HG03432 (cell line): ENCODE measurements at regions not wholly inside any gene's neighbourhood (a gene's known extent, or its start where the extent isn't known, plus 50 kb on each side); places are given as distances from the start of the nearest gene placed in this dataset.

Experiments
- ATAC-seq: cut with Tn5 transposase; IDR thresholded peaks from one replicate; pipeline ENCODE4 v1.9.1; 2021; ENCODE audit warnings: mild to moderate bottlenecking, moderate library complexity; ENCODE audit not compliant: unreplicated experiment

- no peak for ATAC-seq
These were observed 135.3 kb downstream of the PAPOLA start for GRCh38 chr14:96637521-96637920.

- ATAC-seq = no peak
These were observed 136.1 kb downstream of the PAPOLA start for GRCh38 chr14:96638041-96638855.

GRCh38 chr14:96639550-96639949 lies 137.4 kb downstream of the PAPOLA start:
- no peak for ATAC-seq

GRCh38 chr14:96648506-96649326 lies 146.5 kb downstream of the PAPOLA start:
- ATAC-seq = no peak

GRCh38 chr14:96649327-96649601 lies 147.1 kb downstream of the PAPOLA start:
- ATAC-seq = no peak

GRCh38 chr14:96653597-96653996 lies 143.6 kb upstream of the VRK1 start:
- ATAC-seq = no peak

- ATAC-seq = no peak
These were observed 138.6 kb upstream of the VRK1 start for GRCh38 chr14:96658611-96659010.

GRCh38 chr14:96660123-96660522 lies 137.1 kb upstream of the VRK1 start:
- ATAC-seq = no peak

GRCh38 chr14:96660667-96661066 lies 136.5 kb upstream of the VRK1 start:
- ATAC-seq = no peak

- ATAC-seq = no peak
These were observed 135.8 kb upstream of the VRK1 start for GRCh38 chr14:96661244-96661969.

GRCh38 chr14:96662116-96662970 lies 134.8 kb upstream of the VRK1 start:
- ATAC-seq = no peak

- ATAC-seq = no peak
These were observed 134.1 kb upstream of the VRK1 start for GRCh38 chr14:96663076-96663475.

- no peak for ATAC-seq
These were observed 133.6 kb upstream of the VRK1 start for GRCh38 chr14:96663491-96664067.

GRCh38 chr14:96666088-96666487 lies 131.1 kb upstream of the VRK1 start:
- no peak for ATAC-seq

- no peak for ATAC-seq
These were observed 126.8 kb upstream of the VRK1 start for GRCh38 chr14:96670391-96670790.

GRCh38 chr14:96671218-96671617 lies 126.0 kb upstream of the VRK1 start:
- ATAC-seq = no peak

GRCh38 chr14:96673706-96674105 lies 123.5 kb upstream of the VRK1 start:
- ATAC-seq = no peak

- no peak for ATAC-seq
These were observed 123.1 kb upstream of the VRK1 start for GRCh38 chr14:96674121-96674520.

- no peak for ATAC-seq
These were observed 121.0 kb upstream of the VRK1 start for GRCh38 chr14:96676166-96676565.

- no peak for ATAC-seq
These were observed 115.4 kb upstream of the VRK1 start for GRCh38 chr14:96681829-96682228.
